ENCODE measurements at regions not wholly inside any gene's neighbourhood (a gene's known extent, or its start where the extent isn't known, plus 50 kb on each side); places are given as distances from the start of the nearest gene placed in this dataset.

- DNase-seq: no peak
These were observed 257.8 kb downstream of the PDHA2 start for GRCh38 chr4:96097693-96098092.

GRCh38 chr4:96099031-96099430 is 259.1 kb downstream of the PDHA2 start:
- no peak for DNase-seq

GRCh38 chr4:96102541-96103026 is 262.7 kb downstream of the PDHA2 start:
- DNase-seq: no peak

GRCh38 chr4:96103086-96103485 is 263.2 kb downstream of the PDHA2 start:
- DNase-seq: no peak

GRCh38 chr4:96108146-96108545 is 268.3 kb downstream of the PDHA2 start:
- no peak for DNase-seq

- no peak for DNase-seq
These were observed 272.7 kb downstream of the PDHA2 start for GRCh38 chr4:96112631-96113030.

- no peak for DNase-seq
These were observed 280.3 kb downstream of the PDHA2 start for GRCh38 chr4:96120206-96120605.

GRCh38 chr4:96126227-96126626 is 286.3 kb downstream of the PDHA2 start:
- no peak for DNase-seq

GRCh38 chr4:96131186-96131585 is 291.3 kb downstream of the PDHA2 start:
- DNase-seq: no peak

GRCh38 chr4:96134806-96135205 is 294.9 kb downstream of the PDHA2 start:
- no peak for DNase-seq

GRCh38 chr4:96136056-96136455 is 296.2 kb downstream of the PDHA2 start:
- DNase-seq: no peak

GRCh38 chr4:96139251-96139929 is 299.5 kb downstream of the PDHA2 start:
- DNase-seq: no peak

- DNase-seq: peak in 1 of 3 donors; percentile 7
These were observed 305.7 kb downstream of the PDHA2 start for GRCh38 chr4:96145601-96146000.

GRCh38 chr4:96146686-96147085 is 306.8 kb downstream of the PDHA2 start:
- DNase-seq: no peak

GRCh38 chr4:96149894-96150293 is 310.0 kb downstream of the PDHA2 start:
- DNase-seq: no peak

- DNase-seq: no peak
These were observed 310.6 kb downstream of the PDHA2 start for GRCh38 chr4:96150466-96150865.

- DNase-seq: no peak
These were observed 312.9 kb downstream of the PDHA2 start for GRCh38 chr4:96152824-96153223.

- no peak for DNase-seq
These were observed 314.8 kb downstream of the PDHA2 start for GRCh38 chr4:96154676-96155075.

- DNase-seq: peak in 1 of 3 donors; percentile 17
These were observed 322.7 kb downstream of the PDHA2 start for GRCh38 chr4:96162636-96163035.

- peak in 2 of 3 donors; percentile 3 to 65 for DNase-seq
These were observed 325.0 kb downstream of the PDHA2 start for GRCh38 chr4:96164814-96165351.

- no peak for DNase-seq
These were observed 326.9 kb downstream of the PDHA2 start for GRCh38 chr4:96166806-96167205.

GRCh38 chr4:96170198-96170597 is 330.3 kb downstream of the PDHA2 start:
- DNase-seq: no peak

GRCh38 chr4:96173756-96174155 is 333.9 kb downstream of the PDHA2 start:
- no peak for DNase-seq

- DNase-seq: no peak
These were observed 336.0 kb downstream of the PDHA2 start for GRCh38 chr4:96175871-96176270.

Measured in muscle of back (tissue), 3 donors.